ENCODE measurements at regions not wholly inside any gene's neighbourhood (a gene's known extent, or its start where the extent isn't known, plus 50 kb on each side); places are given as distances from the start of the nearest gene placed in this dataset.
"Not testable (repeated sequence)": the region's sequence is repeated elsewhere in the genome, so short reads cannot be mapped to it uniquely, and the experiment has no call there.

DNA sequence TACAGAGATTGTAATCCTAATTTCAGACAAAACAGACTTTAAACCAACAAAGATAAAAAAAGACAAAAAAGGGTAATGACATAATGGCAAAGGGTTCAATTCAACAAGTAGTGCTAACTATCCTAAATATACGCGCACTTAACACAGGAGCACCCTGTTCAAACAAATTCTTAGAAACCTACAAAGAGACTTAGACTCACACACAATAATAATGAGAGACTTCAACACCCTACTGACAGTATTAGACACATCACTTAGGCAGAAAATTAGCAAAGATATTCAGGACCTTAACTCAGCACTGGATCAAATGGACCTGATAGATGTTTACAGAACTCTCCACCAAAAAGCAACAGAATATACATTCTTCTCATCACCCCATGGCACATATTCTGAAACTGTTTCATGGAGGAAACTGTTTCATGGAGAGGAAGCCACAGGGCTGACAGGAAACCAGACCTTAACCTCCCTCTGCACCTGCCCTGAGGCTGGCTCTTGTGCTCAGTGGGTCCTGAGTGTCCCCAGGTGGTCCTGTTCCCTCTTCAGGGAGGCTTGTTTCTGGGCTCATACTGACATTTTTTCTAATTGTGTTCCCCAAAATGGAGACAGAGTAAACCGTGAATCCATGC is 54.7 kb downstream of the OR4M2 start:
- not testable (repeated sequence) for DNase-seq

DNA sequence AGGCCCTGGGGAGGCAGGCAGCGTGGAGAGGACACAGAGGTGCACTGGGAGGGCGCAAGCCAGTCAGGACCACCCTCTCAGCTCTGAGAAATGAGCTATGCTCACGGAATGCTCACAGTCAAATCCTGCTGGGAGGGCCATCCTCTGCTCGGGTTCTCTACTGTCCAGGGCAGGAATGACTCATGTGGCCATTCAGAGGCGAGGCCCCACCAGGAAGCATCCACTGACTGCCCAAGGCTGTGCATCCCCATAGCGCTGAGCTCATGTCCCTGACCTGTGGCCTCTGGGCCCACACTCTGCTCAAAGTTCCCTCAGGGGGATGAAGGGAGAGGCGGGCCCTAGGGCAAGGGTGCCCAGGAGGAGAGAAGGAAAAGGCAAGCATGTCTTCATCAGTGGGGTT is 57.2 kb downstream of the OR4M2 start:
- DNase-seq, result not testable (repeated sequence)

DNA sequence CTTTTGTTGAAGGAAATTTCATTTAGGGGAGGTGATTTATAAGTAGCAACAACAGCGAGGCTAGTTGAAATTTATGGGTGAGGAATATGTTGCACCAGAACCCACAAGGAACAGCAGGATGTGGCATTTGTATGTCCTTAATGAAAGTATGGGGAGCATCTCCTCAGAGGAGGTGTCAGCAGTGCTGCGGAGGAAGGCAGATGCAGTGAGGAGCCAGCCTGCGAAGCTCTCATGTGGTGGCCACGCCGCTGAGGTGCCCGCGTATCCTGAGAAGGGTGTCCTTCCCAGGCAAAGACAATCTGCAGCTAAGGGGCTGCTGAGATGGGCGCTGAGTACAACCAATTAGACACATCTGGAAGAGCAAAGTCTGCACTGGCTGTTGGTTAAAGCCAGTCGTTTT is 60.8 kb downstream of the OR4M2 start:
- DNase-seq, result not testable (repeated sequence)

DNA sequence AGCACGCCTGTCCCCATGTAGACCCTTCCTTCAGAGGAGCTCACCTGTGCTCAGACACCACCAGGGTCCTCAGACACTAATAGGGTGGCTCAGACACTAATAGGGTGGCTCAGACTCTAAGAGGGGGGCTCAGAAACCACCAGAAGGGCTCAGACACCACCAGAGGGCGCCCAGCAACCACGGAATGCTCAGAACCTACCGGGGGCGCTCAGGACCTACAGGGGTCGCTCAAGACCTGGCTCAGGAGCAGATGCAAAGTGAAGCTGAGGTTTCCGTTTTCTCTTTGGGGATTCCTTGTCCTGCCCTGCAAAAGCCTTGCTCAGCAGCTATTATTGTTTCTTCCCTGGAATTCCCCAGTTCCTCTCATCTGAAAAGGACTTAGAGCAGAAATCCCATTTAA is 67.8 kb downstream of the OR4M2 start:
- DNase-seq, result not testable (repeated sequence)

DNA sequence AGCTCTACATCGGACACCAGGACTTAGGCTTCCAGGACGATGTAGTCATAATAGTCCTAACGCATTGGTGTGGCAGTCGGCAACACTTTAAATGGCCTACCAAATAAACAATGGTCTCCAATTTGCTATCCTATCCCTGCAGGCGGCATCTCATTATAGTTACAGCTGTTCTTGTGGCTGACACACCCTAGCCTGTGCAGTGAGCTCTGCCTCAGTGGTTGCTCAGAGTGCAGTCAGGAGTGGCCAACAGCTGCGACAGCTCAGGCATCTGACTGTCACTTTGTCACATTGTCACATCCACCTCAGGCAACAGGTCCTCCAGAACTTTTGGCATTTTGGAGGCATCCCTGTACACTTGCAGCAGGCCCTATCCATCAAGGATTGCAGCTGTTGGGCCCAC is 77.9 kb downstream of the OR4M2 start:
- DNase-seq, result not testable (repeated sequence)

DNA sequence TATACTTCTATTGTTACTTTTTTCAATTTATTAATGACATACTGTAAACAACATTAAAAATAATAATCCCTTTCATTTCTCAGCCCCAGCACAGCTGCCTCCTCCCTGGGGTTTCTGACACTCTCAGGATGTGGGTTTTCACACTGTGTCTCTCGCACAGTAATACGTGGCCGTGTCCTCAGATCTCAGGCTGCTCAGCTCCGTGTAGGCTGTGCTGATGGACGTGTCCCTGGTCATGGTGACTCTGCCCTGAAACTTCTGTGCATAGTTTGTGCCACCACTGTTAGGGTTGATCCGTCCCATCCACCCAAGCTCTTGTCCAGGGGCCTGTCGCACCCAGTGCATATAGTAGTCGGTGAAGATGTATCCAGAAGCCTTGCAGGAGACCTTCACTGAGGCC is 80.0 kb downstream of the OR4M2 start:
- DNase-seq, result not testable (repeated sequence)

DNA sequence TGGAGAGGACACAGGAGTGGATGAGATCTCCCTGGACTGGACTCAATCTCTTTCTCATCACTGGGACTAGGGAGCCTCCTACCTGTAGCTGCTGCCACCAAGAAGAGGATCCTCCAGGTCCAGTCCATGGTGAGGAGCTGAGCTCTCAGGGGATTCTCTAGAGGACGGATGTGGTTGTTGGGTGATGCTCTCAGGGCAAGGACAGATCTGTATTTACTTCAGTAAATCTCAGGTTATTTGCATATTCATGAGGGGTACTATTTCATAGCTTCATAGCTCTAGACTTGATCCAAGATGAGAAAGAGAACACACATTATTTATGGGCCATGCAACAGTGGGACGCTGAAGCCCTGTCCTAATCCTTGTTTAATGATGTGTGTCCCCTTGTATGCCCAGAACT is 80.4 kb downstream of the OR4M2 start:
- DNase-seq, result not testable (repeated sequence)

DNA sequence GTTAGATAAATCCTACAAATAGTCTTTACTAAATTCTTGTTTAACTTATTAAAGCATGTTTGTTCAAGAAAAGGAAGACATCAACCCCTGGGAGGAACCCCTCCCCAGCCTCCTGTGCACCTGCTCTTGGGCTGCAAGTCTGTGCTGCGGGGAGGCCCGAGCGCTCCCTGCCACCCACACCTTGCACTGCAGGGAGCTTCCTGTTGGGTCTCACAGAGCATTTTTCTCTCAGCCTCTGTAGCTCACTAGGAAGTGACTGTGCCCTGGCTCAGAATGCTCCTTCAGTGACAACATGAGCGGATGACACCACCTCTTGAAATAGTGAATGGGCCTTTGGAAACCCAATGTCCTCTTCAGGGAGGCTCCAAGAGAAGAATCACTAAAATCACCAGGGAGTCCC is 81.1 kb downstream of the OR4M2 start:
- DNase-seq, result not testable (repeated sequence)

DNA sequence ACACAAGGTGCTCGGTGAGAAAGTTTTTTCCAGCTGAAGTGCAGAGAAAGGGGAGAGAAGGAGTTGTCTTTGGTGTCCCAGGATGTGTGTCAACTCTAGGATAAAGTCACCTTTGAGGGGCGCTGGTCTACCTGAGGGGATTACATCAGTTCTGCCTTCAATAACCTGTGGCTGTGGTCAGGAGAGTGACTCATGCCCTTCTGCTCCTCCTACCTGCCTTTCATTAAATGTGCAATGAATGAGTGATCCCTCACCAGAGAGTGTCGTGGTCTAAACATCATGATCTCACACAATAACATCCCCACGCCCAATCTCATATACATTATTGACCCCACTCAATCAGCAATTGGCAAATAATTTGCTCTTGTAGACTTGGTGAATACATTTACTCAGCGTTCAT is 83.4 kb downstream of the OR4M2 start:
- DNase-seq, result not testable (repeated sequence)

DNA sequence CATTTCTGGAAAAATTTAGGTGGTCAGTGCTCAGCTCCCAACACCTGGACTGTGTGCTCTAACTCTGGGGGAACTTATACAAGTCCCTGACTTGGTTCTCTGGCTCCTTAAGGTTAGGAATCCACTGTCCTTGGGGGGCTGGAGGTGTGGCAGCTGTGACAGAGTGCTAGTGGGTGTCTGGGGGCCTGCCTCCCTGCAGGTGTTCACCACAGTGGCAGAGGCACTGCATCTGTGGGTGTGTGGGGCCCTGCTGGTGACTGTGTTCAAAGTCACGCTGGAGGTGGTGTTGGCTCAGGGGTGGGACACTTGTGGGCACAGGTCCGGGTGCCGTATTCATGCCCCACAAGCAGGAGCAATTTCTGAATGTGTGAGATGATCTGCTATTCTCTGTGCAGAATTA is 87.2 kb downstream of the OR4M2 start:
- not testable (repeated sequence) for DNase-seq

DNA sequence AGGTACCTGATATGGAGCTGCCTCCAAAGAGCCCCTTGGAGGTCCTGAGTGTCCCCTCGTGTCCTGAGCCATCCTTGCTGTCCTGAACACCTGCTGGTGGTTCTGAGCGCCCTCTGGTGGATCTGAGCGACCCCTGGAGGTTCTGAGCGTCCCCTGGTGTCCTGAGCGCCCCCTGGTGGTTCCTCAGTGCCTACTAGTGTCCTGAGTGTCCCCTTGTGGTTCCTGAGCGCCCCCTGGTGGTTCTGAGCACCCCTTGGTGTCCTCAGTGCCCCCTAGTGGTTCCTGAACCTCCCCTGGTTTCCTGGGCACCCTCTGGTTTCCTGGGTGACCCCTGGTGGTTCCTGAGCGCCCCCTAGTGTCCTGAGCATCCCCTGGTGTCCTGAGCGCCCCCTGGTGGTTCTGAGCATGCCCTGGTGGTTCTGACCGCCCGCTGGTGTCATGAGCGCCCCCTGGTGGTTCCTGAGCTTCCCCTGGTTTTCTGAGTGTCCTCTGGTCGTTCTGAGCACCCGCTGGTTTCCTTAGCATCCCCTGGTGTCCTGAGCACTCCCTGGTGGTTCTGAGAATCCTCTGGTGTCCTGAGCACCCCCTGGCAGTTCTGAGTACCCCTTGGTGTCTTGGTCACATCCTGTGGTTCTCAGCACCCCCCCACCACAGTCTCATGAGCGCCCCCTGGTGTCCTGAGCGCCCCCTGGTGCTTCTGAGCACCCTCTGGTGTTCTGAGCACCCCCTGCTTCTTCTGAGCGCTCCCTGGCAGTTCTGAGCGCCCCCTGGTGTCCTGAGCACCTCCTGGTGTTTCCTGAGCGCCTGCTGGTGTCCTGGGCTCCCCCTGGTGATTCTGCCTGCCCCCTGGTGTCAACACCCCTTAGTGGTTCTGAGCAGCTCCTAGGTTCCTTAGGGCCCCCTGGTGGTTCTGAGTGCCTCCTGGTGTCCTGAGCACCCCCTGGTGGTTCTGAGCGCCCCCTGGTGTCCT is 93.0 kb downstream of the OR4M2 start:
- not testable (repeated sequence) for DNase-seq

DNA sequence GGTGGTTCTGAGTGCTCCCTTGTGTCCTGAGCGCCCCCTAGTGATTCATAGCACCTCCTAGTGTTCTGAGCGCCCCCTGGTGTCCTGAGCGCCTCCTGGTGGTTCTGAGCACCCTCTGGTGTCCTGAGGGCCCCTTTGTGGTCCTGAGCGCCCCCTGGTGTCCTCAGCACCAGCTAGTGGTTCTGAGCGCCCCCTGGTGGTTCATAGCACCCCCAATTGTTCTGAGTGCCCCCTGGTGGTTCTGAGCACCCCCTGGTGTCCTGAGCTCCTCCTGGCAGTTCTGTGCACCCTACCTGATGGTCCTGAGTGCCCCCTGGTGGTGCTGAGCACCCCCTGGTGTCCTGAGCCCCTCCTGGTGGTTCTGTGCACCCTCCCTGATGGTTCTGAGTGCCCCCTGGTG is 93.8 kb downstream of the OR4M2 start:
- DNase-seq, result not testable (repeated sequence)

DNA sequence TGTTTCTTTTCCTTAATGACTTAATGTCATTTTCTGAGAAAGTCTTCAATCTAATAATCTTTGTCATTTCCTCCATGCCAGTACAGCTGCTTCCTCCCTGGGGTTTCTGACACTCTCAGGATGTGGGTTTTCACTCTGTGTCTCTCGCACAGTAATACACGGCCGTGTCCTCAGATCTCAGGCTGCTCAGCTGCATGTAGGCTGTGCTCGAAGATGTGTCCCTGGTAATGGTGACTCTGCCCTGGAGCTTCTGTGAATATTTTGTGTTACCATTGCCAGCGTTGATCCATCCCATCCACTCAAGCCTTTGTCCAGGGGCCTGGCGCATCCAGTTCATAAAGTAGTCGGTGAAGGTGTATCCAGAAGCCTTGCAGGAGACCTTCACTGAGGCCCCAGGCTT is 97.6 kb downstream of the OR4M2 start:
- DNase-seq, result not testable (repeated sequence)

DNA sequence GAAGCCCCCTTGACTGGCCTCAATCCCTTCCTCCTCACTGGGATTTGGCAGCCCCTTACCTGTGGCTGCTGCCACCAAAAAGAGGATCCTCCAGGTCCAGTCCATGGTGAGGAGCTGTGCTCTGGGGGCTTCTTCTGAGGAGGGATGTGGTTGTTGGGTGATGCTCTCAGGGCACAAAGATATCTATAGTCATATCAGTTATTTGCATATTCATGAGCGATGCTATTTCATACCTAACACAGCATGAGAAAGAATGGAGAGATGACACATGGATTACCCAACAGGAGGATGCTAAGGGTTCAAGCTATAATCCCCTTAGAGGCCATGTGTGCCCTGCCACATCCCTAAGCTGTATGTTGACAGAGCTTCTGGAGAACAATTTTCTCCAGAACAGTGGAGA is 98.1 kb downstream of the OR4M2 start:
- DNase-seq, result not testable (repeated sequence)

DNA sequence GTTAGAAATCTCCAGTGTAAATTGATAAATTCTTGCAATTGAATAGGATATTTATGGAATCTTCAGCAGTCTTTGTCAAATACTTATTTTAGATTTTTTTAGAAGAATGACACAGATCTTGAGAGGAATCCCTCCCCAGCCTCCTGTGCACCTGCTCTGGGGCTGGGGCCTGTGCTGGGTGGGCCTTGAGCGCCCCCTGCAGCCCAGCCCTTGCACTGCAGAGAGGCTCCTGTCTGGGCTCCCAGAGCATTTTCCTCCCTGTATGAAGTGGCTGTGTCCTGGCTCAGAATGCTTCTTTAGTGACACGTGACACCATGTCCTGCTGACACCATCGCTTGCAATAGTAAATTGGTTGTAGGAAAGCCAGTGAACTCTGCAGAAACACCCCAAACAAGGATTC is 98.7 kb downstream of the OR4M2 start:
- not testable (repeated sequence) for DNase-seq

DNA sequence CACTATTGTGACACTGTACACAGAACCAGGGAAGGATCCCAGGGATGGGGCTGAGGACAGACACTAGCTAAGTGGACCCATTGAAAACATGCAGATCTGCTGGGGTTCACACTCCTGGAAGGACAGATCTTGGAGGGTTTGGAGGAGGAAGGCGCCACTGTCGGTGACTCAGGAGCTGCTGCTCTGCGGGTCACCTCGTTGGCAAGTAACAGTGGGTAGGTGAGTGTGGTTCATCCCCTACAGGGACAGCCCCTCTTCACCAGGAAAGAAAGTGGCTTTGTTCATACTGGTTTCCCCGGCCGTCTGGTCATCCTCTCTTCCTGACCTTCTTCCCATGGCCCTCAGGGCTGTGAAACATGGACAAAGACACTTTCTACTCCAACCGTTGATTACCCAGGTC is 100.3 kb downstream of the OR4M2 start:
- DNase-seq, result not testable (repeated sequence)

DNA sequence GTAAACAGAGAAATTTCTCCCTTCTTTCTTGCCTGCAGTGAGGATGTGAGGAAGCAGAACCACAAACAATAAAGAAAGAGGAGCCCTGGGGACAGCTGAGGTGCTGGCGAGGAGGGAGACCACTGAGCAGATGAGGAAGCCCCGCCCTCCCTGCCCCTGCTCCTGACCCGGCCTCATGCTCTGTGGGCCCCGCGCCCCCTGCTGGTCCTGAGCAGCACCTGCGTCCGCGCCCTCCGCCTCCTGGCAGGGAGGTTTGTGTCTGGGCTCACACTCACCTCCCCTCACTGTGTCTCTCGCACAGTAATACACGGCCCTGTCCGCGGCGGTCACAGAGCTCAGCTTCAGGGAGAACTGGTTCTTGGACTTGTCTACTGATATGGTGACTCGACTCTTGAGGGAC is 104.4 kb downstream of the OR4M2 start:
- not testable (repeated sequence) for DNase-seq

DNA sequence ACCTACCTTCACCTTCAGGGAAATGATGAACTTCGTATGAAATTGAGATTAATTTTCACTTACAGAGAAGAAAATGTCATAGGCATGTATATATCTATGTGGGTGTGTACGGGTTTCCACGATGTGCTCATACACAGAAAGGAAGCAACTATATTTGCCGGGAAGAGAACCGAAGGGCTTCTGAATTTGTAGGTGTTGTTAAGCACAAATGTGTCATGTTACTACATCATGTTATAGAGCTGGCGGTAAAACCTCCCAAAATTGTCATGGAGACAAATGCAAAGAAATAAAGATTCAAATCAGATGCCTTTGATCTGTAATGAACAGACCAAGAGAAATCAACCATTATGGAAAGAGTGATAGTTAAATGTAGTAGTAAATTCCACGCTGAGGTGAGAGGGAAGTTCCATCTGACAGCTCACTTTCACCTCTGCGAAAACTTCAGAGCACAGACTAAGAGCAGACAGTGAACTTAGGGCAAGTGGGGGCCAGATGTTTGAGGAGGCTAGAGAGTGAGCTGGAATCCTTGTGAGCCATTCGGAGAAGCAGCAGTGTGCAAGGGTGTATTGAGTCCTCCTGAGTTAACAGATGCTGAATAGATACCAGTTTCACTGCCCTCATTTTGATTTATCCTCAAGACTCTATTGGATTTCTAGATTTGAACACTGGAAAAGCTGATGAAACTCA is 106.7 kb downstream of the OR4M2 start:
- not testable (repeated sequence) for DNase-seq

DNA sequence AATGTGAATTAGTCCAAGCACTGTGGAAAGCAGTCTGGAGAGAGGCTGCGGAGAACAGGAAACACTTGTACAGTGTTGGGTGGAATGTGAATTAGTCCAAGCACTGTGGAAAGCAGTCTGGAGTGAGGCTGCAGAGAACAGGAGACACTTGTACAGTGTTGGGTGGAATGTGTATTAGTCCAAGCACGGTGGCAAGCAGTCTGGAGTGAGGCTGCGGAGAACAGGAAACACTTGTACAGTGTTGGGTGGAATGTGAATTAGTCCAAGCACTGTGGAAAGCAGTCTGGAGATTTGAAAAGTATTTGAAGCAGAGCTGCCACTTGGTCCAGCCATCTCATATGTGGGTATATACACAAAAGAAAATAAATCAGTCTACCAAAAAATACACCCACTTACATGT is 111.5 kb downstream of the OR4M2 start:
- not testable (repeated sequence) for DNase-seq

DNA sequence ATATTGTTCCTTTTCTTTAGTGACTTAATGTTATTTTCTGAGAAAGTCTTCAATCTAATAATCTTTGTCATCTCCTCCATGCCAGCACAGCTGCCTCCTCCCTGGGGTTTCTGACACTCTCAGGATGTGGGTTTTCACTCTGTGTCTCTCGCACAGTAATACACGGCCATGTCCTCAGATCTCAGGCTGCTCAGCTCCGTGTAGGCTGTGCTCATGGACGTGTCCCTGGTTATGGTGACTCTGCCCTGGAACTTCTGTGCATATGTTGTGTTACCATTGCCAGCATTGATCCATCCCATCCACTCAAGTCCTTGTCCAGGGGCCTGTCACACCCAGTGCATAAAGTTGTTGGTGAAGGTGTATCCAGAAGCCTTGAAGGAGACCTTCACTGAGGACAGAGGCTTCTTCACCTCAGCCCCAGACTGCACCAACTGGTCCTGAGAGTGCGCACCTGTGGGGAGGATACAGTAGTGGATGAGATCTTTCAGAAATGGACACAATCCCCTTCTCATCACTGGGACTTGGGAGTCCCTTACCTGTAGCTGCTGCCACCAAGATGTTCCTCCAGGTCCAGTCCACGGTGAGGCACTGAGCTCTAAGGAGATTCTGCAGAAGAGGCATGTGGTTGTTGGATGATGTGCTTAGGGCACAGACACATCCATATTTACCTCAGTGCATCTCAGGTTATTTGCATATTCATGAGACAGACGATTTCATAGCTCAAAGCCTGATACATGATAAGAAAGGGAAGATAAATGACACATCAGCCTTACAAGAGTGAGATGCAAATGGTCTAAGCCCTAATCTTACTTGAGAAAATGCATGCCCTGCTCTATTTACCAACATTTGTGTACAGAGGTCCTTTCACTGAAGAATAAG is 114.7 kb downstream of the OR4M2 start:
- DNase-seq, result not testable (repeated sequence)

DNA sequence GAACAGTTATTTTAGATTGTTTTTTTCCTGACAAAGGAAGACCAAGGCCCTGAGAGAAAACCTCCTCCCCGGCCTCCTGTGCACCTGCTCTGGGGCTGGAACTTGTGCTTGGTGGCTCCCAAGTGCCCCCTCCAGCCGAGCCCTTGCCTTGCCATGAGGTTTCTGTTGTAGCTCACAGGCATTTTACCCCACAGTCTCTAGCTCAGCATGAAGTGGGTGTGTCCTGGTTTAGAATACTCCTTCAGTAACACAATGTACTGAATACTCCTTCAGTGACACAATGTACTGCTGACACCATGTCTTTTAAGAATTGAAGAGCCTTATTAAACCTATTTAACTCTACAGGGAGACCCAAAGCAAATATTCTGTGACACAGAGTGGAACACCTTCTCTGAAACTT is 116.1 kb downstream of the OR4M2 start:
- not testable (repeated sequence) for DNase-seq

DNA sequence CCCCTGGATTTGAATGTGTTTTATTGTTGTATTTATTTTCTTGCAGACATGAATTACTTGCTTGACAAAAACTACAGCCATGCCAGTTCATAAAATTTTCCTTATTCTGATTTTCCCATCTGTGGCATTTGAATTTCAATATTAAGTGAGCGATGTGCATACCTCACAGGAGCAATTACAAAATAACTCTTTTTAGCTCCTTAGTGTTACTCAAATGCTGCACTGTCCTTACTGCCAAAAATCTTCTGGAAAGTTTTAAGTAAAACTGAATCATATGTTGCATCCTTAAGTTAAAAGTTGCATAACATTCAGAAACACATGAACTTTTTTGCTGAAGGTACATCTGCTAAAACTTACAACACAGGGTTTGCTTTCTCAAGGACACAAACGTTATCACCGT is 120.1 kb downstream of the OR4M2 start:
- DNase-seq, result not testable (repeated sequence)
